HG02938 (cell line): ENCODE measurements at regions not wholly inside any gene's neighbourhood (a gene's known extent, or its start where the extent isn't known, plus 50 kb on each side); places are given as distances from the start of the nearest gene placed in this dataset.
"Not testable (repeated sequence)": the region's sequence is repeated elsewhere in the genome, so short reads cannot be mapped to it uniquely, and the experiment has no call there.

ENCODE experiments used
- ATAC-seq: cut with Tn5 transposase; IDR thresholded peaks from one replicate; pipeline ENCODE4 v1.9.1; 2021; ENCODE audit warnings: mild to moderate bottlenecking, moderate library complexity; ENCODE audit not compliant: unreplicated experiment

GRCh38 chr13:101003566-101003965, 329.0 kb upstream of the TMTC4 start:
- no peak for ATAC-seq

GRCh38 chr13:100989392-100989791, 314.8 kb upstream of the TMTC4 start:
- no peak for ATAC-seq

- ATAC-seq, result no peak
Measured at GRCh38 chr13:100988921-100989320, 314.3 kb upstream of the TMTC4 start.

- ATAC-seq, result no peak
Measured at GRCh38 chr13:100987948-100988347, 313.4 kb upstream of the TMTC4 start.

- no peak for ATAC-seq
Measured at GRCh38 chr13:100986571-100986970, 312.0 kb upstream of the TMTC4 start.

GRCh38 chr13:100984085-100984705, 309.6 kb upstream of the TMTC4 start:
- ATAC-seq, result no peak

GRCh38 chr13:100983111-100983510, 308.5 kb upstream of the TMTC4 start:
- ATAC-seq, result no peak

- no peak for ATAC-seq
Measured at GRCh38 chr13:100980171-100980570, 305.6 kb upstream of the TMTC4 start.

- no peak for ATAC-seq
Measured at GRCh38 chr13:100977841-100978240, 303.2 kb upstream of the TMTC4 start.

- ATAC-seq, result no peak
Measured at GRCh38 chr13:100976993-100977392, 302.4 kb upstream of the TMTC4 start.

- ATAC-seq, result not testable (repeated sequence)
Measured at GRCh38 chr13:100975666-100976065, 301.1 kb upstream of the TMTC4 start.

GRCh38 chr13:100962585-100962984, 288.0 kb upstream of the TMTC4 start:
- no peak for ATAC-seq

GRCh38 chr13:100961186-100961585, 286.6 kb upstream of the TMTC4 start:
- ATAC-seq, result no peak

GRCh38 chr13:100958831-100959230, 284.2 kb upstream of the TMTC4 start:
- ATAC-seq, result no peak

GRCh38 chr13:100957741-100958140, 283.1 kb upstream of the TMTC4 start:
- no peak for ATAC-seq

GRCh38 chr13:100954430-100955305, 280.1 kb upstream of the TMTC4 start:
- ATAC-seq, result no peak

GRCh38 chr13:100951016-100951415, 276.4 kb upstream of the TMTC4 start:
- no peak for ATAC-seq

- ATAC-seq, result not testable (repeated sequence)
Measured at GRCh38 chr13:100948937-100949336, 274.3 kb upstream of the TMTC4 start.

GRCh38 chr13:100946588-100946987, 272.0 kb upstream of the TMTC4 start:
- no peak for ATAC-seq

- no peak for ATAC-seq
Measured at GRCh38 chr13:100944791-100945345, 270.3 kb upstream of the TMTC4 start.

- ATAC-seq, result no peak
Measured at GRCh38 chr13:100942742-100943141, 268.1 kb upstream of the TMTC4 start.
